ENCODE measurements at regions not wholly inside any gene's neighbourhood (a gene's known extent, or its start where the extent isn't known, plus 50 kb on each side); places are given as distances from the start of the nearest gene placed in this dataset.

DNA sequence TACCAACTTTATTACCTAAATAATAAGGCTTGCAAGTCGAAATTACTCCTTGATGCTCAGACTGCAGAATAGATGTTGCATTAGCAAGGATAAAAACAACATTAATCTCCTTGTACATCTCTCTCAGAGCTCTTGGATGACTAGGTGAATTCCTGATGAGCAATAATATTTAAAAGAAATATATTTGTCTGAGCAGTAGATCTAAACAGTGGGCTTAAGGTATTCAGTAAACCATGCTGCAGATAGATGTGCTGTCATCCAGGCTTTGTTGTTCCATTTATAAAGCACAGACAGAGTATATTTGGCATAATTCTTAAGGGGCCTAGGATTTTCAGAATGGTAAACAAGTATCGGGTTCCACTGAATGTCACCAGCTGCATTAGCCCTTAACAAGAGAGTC lies 257.1 kb downstream of the TUSC7 start:
- TF ChIP-seq KAT7 (CRISPR knock-in tag; IDR thresholded peaks at IDR 0.05; ENCODE audit: borderline replicate concordance) (no peak), GABPB2 (CRISPR knock-in tag; conservative IDR thresholded peaks at IDR 0.05) (no peak), SMARCB1 (IDR thresholded peaks at IDR 0.05; ENCODE audit: insufficient read length, low read depth) (no peak), CEBPB (tag; IDR thresholded peaks at IDR 0.05) (no peak), DNMT1 (IDR thresholded peaks at IDR 0.05) (no peak), SMARCC2 (IDR thresholded peaks at IDR 0.05; ENCODE audit: low read depth) (no peak)
- TF ChIP-seq, protein P1, sequence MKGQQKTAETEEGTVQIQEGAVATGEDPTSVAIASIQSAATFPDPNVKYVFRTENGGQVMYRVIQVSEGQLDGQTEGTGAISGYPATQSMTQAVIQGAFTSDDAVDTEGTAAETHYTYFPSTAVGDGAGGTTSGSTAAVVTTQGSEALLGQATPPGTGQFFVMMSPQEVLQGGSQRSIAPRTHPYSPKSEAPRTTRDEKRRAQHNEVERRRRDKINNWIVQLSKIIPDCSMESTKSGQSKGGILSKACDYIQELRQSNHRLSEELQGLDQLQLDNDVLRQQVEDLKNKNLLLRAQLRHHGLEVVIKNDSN (CRISPR knock-in tag; IDR thresholded peaks at IDR 0.05), result no peak

Measured in K562 (cell line).